C1 segment of cervical spinal cord (tissue), 14 donors: ENCODE measurements at regions not wholly inside any gene's neighbourhood (a gene's known extent, or its start where the extent isn't known, plus 50 kb on each side); places are given as distances from the start of the nearest gene placed in this dataset.
"Not testable (repeated sequence)": the region's sequence is repeated elsewhere in the genome, so short reads cannot be mapped to it uniquely, and the experiment has no call there.

Experiments
- DNase-seq, 14 donors: peaks; one replicate each; lab custom pipeline; 2025; lab: John Stamatoyannopoulos, UW

DNA sequence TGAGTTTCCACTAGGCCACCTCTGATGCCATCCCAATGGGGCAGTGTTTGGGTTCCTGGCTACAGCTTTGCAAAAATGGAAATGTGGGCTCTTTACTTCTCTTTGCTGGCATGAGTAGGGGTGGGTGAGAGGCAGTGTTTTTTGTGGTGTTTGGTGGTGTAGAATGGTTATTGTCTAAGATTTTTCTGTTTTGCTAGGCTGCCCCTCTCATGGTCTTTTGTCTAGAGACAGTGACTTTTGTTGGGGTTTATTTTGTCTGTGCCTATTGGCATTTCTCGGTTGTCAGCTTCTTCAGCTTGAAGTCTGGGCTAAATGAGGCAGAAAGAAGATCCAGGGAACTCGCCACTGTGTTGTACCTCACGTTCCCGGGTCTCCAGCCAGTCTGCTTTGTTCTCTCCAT lies 112.1 kb downstream of the CENPF start:
- no peak for DNase-seq

DNA sequence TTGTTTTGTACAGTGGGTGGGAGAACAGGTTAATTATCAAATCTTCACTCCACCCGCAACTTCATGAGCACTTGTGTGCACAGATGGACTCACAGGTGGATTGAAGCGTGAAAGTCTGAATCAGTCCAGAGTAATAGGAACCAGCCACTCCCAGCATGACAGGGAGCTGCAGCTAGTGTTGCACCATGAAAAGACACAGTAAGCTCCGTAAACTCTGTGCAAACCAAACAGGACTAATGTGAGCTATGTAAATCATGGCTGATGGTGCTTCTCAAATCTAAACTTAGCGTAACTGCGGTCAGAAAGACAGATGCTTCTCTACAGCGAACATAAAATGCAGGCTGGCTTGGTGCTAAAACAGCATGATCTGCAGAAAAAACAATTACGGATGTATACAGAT lies 114.4 kb downstream of the CENPF start:
- DNase-seq, result no peak

DNA sequence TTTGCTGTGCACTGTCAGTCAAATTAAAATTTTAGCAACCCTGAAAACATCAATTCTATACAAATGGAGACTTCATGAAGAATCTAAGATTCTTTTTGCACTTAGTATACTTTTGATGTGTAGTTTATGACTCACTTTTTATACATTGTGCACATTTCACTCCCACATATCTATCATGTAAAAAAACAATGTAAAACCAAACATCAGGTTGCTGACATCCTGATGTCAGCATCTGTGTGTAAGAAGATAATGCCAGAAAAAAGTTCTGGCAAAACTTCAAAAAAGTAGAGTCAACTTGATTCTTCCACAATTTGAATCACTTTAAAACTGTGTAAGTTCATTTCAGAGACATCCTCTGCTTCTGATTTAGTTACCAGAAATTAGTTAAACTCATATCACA lies 115.7 kb downstream of the CENPF start:
- no peak for DNase-seq

DNA sequence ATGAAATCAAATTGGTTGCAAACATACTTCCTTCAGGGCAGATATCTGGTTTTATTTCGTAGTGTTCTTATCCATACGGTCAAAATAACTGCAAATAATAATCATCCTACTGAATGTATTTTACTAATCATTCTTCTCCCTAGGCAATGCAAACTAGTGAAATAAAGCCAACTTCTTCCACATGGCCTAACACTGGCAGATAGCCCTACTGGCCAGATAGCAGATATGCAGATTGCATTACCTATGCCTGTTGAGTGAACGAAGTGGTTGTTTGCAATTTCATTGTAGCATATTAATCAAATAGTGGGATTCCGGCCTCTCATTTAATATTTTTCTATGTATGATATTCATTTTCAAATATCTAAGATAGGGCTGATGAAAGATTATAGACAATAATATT lies 116.2 kb downstream of the CENPF start:
- no peak for DNase-seq

DNA sequence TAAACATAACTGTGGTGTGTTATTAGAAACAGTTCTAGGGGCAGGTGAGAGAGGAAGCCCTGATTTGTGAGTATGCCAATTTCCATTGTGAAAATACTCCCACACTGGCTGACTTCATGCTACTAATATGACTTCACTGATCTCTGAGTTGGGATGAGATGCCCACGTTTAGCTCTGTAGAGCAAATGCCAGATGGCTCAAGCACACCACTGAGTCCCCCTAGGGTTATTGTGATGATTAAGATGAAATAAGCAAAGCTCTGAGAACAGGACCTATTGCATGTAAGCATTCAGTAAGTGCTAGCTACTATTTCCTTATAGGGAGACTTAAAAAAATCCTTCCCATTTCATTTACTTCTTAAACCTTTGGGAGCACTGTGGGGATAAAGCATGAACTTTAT lies 117.6 kb downstream of the CENPF start:
- DNase-seq, result no peak

DNA sequence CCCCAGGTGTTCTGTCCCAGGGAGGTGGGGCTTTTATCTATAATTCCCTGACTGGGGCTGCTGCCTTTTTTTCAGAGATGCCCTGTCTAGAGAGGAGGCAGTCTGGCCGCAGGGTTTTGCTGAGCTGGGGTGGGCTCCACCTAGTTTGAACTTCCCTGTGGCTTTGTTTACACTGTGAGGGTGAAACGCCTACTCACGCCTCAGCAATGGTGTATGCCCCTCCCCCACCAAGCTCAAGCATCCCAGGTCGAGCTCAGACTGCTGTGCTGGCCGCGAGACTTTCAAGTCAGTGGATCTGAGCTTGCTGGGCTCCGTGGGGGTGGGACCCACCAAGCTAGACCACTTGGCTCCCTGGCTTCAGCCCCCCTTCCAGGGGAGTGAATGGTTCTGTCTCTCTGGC lies 124.3 kb downstream of the CENPF start:
- DNase-seq, result no peak

DNA sequence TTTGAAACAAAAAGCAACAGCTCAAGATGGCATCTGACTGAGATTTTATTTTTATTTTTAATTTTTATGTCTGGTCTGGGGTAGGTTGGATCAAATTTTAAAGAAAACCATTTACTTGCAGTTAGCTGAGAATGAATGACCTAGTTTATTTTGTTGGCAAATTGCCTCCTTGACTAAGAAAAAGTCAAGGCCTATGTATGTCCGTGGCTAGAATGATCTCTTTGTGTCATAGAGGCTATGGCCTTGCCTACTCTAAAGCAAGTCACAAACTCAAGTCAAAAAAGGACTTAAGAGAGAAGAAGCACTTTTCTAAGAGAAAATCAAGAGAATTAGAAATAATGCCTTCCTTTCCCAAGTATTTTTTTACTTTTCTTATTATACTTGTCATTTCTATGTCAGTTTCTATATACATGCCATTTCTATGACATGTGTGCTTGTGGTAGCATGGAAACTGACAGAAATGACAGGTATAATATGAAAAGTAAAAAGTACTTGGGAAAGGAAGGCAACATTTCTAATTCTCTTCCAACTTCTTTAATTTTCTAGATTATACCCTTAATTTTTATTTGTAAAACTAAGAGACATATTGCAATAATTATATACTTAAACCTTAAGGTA lies 136.7 kb downstream of the CENPF start:
- no peak for DNase-seq

DNA sequence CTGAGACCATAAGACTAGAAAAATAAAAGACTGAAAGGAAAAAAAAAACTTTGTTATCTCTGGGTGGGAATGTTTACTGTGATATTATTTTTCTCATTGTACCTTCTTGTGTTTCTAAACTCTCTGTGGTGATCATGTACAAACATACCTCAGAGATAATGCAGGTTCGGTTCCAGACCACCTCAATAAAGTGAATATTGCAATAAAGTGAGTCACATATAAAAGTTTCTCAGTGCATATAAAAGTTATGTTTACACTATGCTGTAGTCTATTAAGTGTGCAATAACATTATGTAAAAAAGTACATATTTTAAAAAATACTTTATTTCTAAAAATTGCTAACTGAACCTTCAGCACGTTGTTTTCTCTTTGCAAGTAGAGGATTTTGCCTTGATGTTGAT lies 137.5 kb downstream of the CENPF start:
- no peak for DNase-seq

DNA sequence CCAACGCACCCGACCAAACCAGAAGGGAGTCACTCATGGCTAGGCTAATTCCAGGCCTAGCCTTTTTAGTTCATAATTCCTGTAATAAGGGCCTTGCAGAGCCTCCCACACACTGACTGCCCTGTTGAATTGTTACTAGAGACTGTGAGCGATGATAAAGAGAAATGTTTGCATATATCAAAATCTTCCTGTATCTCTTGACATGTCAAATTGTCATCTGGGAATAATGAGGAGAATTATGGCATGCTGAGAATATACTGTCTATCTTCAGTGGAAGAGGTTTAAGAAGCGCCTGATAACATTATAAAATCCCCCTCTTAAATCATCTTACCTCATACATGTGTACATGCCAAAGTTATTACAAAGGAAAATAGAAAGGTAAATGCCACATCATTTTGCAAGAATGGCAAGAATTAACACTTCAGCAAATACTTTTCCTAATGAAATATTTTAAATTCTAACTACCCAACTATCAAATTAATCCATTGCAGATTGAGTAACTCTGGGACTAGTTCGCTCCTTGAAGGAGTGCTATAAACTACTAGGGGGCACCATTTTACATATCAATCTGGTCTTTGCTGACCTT lies 144.1 kb downstream of the CENPF start:
- no peak for DNase-seq

DNA sequence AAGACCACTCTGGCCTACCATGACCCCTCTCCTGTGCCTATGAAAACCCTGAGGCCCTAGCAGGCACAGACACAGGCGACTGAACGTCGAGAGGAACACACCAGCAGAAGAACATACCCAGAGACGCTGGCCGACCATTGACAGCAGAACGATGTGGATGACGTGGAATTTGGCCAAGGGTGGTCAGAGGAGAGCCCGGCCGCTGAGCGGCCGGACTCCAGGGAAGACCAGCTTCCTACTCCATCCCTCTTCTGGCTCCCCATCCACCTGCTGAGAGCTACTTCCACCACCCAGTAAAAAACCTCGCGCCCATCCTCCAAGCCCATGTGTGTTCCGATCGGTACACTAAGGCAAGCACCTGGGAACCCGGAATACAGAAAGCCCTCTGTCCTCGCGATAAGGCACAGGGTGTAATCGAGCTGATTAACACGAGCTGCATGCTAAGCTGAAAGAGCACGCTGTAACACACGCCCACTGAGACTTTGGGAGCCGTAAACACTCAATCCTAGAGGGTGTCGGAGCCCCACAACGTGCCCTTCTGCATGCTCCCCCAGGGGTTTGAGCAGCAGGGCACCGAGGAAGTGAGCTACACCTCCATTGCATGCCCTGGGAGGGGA lies 150.3 kb downstream of the CENPF start:
- no peak for DNase-seq

DNA sequence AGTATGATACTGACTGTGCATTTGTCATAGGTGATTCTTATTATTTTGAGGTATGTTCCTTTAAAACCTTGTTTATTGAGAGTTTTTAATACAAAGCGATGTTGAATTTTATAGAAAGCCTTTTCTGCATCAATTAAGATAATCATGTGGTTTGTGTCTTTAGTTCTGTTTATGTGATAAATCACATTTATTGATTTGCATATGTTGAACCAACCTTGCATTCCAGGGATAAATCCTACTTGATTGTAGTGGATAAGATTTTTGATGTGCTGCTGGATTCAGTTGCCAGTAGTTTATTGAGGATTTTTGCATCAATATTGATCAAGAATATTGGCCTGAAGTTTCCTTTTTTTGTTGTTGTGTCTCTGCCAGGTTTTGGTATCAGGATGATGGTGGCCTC lies 158.0 kb downstream of the CENPF start:
- no peak for DNase-seq

DNA sequence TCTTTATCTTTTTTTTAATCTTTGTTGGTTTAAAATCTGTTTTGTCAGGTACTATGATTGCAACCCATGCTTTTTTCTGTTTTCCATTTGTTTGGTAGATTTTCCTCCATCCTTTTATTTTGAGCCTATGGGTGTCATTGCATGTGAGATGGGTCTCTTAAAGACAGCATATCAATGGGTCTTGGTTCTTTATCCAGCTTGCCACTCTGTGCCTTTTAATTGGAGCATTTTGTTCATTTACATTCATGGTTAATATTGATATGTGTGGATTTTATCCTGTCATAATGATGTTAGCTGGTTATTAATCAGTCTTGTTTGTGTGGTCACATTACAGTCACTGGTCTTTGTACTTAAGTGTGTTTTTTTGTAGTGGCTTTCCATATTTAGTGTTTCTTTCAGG lies 159.9 kb downstream of the CENPF start:
- DNase-seq, result no peak

DNA sequence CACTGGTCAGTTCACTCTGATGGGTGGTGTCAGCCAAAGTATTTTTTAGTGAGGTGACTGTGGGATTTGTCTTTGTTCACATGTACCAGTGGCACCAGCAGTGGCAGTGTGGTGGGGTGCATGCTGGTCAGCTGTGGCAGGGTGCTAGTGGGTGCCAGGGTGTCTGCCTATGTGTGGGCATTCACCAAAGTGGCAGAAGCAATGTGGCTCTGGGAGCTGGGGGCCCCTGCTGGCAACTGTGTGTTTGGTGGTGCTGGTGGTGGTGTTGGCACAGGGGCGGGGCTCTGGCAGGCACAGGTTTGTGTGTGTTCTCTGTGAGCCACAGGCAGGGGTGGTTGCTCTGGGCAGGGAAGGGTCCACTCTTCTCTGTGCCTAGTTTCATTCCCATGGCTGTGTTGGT lies 161.5 kb downstream of the CENPF start:
- no peak for DNase-seq

DNA sequence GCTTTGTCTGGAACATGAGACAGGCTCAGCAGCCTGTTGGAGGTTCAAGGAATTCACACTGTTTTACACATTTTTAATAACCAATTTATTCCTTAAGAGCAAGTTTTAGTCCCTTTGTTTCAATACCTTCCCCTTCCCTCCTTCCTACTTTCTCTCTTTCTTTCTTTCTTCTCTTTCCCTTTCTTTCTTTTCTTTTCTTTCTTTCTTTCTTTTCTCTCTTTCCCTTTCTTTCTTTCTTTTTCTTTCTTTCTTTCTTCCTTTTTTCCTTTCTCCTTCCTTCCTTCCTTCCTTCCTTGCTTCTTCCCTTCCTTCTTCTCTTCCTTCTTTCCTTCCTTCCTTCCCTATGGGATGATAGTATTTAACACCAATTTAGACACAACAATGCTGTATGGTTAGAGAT lies 164.2 kb downstream of the CENPF start:
- no peak for DNase-seq

DNA sequence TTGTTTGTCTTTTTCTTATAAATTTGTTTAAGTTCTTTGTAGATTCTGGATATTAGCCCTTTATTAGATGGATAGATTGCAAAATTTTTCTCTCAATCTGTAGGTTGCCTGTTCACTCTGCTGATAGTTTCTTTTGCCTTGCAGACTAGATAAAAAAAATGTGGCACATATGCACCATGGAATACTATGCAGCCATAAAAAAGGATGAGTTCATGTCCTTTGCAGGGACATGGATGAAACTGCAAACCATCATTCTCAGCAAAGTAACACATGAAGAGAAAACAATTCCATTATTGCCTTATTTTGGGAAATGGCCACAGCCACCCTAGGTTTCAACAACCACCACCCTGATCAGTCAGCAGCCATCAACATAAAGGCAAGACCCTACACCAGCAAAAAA lies 166.7 kb downstream of the CENPF start:
- not testable (repeated sequence) for DNase-seq

DNA sequence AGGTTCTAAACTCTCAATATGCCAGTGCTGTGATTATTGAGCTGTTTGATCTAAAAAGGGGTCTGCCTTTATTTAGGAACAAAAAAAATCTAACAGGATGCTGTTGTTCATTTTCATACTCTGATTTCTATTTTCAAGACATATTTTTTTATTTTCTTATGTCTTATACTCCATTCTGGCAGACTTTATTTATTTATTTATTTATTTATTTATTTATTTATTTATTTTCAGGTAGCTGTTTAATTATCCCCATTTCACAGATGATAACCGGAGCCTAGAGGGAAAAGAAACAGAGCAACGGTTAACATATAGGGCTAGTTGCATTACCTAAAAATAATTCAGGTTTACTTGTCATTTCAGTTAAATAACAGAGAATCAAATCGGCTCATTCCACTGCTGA lies 174.4 kb downstream of the CENPF start:
- no peak for DNase-seq

DNA sequence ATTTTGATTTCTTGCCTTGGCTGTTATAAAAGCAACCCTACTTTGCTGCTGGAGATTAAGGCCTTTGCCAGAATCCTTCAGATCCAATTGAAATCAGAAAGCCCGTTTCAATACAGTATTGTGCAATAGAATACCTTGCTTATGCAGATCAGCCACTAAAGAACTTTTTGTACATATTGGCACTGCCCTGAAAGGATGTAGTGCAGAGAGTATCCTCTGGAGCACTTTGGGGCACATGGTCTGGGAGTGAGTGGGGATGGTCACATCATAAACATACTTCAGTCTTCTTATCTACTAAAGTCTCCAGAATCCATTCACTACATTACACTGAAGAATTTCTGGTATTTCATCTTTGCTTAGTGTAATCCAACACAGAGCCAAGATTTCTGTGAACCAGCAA lies 189.0 kb downstream of the CENPF start:
- DNase-seq, result no peak

DNA sequence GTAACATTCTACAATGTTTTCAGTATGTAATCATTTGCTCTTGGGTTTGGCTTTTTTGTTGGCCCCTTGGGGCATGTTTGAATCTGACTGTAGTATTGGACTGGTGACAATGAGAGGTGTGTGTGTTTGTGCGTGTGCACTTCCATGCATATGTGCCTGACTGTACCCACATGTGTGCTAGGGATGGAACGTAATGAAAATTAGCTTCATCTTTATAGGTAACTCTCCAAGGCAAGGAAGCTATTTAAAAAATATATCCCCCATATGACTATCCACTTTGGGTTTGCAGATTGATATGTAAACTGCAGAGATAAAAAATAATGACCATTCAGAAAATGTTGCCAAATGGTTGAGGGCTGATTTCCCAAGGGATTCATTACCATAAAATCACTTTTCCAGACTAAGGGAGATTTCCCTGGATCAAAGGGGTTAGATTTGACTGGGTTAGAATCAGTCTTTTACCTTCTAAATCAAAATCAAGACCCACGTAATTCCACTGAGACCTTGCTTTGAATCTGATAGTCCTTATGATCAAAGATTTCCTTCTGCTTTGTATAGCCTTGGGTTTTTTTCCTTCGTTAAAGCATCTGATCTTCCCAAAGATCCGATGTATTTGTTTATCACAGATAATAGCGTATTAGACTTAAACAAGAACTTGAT lies 189.7 kb downstream of the CENPF start:
- DNase-seq, result no peak

DNA sequence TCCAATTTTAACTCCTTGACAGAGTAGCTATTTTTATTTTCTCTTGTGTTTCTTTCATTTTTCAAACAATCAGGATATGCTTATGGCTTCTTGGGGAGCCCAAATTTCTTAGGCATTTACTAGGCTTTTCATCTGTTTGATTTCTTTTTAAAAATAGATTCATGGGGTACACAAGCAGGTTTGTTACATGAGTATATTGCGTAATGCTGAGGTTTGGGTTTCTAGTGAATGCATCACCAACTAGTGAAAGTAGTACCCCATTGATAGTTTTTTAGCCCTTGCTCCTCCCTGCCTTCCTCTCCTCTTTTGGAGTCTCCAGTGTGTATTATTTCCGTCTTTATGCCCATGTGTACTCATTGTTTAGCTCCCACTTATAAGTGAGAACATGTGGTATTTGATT lies 190.7 kb downstream of the CENPF start:
- no peak for DNase-seq

DNA sequence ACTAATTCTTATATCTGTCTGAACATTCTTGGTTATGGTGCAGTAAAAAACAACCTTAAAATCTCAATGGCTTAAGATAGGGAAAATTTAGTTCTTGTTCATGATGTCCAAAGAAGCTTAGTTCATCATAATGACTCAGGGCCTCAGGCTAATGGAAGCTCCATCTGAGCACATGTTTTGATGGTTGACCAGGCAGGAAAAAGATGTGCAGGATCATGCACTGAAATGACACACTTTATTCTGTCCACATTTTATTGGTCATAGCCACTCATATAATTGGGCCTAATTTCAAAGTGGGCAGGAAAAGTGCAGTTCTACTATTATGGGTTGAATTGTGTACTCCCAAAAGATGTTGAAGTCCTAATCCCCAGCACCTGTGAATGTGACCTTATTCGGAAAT lies 198.2 kb downstream of the CENPF start:
- DNase-seq, result no peak

DNA sequence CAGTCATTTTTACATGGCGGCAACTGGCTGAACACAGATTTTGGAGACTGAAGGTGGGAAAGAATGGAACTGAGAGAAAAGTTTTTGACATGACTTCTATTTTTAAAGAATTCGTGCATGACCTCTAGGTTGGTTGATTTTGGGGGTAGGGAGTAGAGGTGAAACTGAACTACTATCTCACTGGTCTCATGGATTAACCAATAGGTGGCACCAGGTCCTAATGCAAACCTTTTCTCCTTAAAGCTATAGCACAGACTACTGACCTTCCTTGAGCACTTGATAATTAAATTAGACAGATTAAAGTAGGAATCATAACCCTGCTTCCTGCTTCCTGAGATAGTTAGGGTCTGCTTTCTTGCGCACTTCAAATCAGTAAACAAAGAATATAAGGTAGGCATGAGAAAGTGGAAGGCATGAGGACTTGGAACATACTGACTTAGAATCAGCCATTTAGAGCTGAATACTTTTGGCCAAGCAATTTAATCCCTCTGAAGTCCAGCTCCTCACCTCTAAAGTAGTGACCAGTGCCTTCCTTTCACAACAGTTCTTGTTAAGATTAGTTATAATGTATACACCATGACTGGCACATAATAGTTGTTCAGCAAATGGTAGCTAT lies 206.0 kb downstream of the CENPF start:
- no peak for DNase-seq

DNA sequence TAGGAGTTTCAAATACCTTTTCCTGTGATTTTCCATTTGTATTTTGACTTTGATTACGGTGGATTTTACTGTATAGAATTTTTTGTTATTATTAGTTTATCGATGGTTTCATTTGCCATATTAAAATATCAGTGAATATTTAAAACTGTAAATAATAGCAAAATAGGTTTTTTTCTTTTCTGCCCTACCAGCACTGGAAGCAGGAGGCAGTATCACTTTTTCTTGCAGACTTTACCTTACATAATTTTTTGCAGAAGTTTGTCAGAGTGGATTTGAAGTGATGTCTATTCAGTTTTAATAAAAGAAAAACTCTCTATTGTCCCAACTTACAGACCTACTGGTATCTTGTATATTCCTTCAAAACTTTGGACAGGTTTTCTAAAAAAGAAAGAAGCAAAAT lies 213.6 kb downstream of the CENPF start:
- no peak for DNase-seq
